Activated CD8-positive, alpha-beta memory T cell treated with anti-CD3 and anti-CD28 coated beads for 24 hours (primary cell): ENCODE measurements at regions not wholly inside any gene's neighbourhood (a gene's known extent, or its start where the extent isn't known, plus 50 kb on each side); places are given as distances from the start of the nearest gene placed in this dataset.

Experiments
- DNase-seq: peaks from one replicate; pipeline ENCODE4 v3.0.0-alpha.2; 2020

DNA sequence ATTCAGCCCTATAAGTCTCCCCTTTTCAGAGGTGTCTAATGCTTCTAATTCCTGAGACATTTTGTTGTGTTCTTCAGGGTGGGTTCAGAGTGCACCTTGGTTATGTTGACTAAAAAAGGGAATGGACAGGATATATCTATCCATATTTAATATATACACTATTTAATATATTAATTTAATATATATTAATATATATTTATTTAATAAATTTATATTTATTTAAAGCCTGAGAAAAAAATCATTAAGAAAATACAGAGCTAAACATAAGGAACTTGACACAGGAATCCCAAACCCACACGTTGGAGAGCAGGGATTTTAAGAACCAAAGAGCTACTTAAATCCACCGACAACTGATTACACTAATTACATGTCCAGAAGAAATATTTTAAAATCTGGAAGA, 674.2 kb upstream of the KIRREL3 start:
- DNase-seq, result no peak

DNA sequence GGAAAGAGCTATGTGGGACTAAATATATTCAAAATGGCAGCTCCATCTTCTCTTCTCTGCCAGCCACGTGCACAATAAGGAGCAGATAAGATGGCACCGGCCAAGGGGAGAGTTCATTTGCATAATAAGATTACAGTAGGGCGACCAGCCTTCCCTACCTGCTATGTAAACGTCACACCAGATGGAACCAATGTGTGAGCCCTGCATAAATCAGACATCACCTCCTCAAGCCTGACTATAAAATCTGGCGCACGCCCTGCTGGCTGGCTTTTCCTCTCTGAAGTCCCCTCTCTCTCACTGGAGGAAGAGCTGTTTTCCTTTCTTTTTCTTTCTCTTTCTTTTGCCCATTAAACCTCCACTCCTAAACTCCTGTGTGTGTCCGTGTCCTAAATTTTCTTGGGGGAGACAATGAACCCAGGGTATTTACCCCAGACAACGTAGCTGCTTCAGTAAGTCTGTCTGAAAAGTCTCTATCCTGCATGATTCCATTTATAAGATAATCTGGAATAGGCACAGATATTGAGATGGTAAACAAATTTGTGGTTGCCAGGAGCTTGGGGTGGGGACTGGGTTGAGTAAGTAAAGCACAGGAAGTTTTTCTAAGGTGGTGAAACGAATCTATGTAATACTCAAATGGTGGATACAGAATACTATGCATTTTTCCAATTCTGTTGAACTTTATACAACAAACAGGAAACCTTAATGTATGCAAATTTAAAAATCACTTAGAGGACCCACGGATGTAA, 670.0 kb upstream of the KIRREL3 start:
- DNase-seq, result no peak

DNA sequence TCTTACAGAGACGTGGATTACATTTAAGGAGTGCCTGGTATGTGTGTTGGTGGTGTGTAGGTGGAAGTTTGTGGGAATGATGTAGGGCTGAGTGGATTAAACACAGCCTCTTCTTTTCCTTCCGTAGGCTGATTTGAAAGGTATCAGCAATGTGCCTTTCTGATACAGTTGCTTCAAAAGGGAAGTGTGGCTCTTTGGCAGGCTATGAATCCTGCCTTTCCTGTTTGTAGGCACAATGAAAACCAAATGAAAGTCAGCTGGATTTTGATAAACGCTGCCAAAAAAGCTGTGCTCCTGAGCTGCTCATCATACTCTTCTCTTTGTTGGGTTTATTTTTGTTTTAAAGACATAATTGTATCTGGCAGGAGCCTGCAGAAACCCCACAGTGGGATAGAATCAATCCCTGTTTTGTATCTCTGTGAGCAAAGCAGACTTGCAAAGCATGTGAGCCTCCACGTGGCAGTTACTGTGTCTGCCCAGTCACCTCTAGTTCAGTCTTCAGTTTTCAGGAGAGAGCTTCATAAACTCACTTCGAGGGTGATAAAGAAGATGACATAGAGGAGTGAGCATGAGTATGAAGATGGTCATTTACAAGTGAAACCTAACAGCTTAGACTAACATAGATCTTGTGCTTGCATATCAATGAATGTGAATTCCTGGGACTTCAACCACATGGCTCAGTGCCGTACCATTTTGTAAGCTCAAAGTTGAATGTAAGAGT, 655.7 kb upstream of the KIRREL3 start:
- no peak for DNase-seq

DNA sequence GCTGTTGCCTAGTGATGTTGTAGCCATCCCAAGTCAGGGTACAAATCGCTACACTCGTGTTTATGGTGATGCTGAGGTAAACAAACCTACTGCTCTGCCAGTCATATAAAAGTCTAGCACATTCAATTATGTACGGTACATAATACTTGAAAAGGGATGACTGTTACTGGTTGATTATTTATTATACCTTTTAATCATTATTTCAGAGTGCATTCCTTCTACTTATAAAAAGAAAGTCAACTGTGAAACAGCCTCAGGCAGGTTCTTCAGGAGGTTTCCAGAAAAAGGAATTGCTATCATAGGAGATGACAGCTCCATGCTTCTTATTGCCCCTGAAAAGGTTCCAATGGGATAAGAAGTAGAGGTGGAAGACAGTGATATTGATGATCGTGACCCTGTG, 652.5 kb upstream of the KIRREL3 start:
- no peak for DNase-seq

DNA sequence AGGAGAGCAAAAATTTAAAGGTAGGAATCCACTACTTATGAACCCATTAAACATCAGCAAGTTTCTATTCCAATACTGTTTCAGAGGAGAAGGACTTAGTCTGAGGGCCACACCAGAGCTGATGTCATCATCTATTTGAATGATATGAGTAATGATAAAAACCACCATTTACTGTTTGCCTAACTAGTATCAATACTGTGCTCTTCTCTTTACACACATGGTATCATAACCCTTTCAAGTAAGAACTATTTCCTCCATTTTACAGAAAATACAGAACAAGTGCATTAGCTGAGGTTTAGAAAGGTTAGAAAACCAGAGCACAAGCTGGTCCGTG, 651.3 kb upstream of the KIRREL3 start:
- no peak for DNase-seq

DNA sequence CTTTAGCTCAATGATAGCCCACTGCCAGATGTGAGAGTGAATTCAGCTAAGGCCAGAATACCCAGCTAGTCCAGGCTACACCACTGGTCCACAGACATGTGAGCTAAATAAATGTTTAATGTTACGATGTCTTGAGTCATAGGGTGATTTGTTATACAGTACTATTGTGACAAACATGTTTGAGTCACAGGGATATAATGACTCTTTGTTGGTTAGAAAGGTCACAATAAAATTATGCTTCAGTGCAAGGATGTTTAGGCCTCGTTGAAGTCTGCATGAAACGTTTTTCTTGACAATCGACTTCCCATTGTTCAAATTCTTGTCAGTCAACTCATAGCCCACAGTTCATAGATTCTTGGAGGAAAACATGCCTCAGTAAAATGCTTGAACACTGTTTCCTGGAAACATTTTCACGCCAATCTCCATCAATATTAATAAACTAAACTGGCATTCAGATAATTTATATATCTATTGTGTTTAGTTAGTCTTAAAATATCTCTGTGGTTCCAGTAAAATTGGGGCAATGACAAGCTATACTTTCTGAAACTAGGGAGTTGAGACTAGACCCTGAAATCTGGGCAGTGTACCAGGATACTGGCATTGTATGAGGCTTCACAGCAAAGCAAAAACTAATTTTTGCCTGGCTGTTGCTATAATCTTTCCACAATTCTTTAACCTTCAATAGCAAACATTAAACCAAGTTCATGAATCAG, 650.8 kb upstream of the KIRREL3 start:
- DNase-seq, result no peak

DNA sequence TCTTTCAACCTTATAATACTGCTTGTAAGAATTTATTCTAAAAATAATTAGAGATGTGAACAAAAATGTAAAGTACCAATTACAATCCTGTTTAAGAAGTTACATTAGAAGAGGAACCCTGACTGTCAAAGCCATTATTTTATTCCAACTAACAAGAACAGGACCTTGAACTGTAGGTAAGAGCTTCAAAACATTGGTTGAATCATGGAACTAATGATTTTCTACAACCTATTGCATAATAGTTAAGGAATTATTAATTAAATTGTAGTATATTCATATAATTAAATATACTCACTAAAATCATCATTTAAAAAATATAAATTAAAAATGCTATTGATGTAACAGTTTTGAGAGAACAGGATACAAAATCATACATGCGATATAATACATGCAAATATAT, 649.4 kb upstream of the KIRREL3 start:
- no peak for DNase-seq

DNA sequence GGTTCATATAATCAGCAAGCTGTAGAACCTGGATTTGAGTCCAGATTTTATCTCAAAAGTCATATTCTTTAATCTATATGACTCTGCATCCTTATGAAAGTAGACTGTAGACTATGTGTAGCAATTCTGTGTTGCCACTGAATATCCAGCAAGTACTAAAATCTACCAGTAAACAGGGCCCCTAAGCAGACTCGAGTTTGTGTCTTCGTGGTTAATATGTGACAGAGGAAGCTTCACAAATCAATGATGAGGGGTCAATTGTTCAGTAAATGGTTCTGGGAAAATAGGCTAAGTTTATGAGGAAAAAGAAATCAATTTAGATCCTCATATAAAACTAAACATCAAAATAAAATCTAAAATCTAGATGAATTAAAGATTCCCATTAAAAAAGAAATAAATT, 648.5 kb upstream of the KIRREL3 start:
- no peak for DNase-seq

DNA sequence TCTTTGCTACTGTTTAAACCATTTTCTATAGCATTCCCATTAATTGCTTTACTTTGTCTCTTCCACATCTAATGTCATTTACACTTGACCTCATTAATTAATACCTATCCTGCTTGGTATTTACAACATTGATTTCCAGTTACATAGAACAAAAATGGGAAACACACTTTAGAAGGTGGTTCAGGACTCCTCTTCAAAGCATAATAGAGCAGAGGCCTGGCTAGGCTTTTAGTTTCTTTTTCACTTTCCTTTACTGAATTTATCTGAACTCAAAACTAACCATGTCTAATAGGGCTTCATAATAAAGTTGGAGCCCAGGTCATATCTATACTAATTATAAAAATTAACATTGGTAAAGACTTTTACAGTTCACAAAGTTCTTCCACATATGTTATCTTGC, 648.0 kb upstream of the KIRREL3 start:
- DNase-seq, result no peak

DNA sequence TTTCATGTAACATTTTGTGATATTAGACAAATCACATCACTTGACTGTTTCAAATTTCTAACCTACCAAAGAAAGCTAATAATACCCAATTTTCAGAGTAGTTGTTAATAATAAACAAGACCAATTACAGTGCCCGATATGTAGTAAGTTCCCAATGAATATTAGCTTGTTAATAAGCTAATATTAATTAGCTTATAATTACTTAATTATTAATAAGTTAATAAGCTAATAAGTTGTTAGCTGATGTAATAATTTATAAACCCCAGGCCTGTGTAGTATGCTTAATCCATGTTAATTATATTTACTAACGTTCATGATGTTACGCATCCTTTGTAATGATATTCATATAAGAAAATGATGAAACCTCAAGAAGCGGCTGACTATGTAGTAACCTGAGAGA, 643.8 kb upstream of the KIRREL3 start:
- DNase-seq, result no peak

DNA sequence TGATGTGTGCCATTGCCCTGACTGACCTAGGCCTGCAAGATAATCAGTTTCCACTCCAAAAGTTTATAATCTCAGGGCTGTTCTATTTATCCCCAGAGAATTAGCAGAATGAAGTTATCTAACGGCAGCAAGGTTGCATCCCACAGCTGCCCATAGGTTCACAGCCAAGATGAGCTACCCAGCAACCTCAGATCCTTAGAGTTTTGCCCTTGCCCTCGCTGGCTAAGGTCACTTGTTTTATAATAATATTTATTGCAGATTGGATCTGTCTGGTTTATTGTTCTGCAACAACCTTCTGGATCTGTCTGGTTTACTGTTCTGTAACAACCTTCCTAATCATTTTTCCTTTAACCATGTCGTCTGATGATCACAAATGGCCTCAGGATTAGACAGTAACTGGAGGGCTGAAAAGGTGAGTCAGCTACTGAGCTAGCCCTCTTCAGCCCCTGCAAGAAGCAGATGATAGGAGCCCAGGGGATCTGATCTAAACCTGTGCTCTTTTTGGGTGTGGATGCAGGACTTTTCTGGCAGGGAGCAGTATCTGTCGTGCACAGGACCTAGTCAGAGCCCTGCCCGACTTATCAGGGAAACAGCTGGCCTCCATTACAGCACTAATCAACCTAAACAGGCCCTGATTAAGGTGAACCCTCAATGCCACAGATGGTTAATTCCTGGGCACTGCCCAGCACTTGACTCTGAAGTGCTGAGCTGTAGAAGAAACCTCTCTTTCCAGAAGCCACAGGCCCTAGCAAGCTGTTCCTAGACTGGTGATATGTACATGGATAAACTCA, 642.9 kb upstream of the KIRREL3 start:
- DNase-seq, result no peak

DNA sequence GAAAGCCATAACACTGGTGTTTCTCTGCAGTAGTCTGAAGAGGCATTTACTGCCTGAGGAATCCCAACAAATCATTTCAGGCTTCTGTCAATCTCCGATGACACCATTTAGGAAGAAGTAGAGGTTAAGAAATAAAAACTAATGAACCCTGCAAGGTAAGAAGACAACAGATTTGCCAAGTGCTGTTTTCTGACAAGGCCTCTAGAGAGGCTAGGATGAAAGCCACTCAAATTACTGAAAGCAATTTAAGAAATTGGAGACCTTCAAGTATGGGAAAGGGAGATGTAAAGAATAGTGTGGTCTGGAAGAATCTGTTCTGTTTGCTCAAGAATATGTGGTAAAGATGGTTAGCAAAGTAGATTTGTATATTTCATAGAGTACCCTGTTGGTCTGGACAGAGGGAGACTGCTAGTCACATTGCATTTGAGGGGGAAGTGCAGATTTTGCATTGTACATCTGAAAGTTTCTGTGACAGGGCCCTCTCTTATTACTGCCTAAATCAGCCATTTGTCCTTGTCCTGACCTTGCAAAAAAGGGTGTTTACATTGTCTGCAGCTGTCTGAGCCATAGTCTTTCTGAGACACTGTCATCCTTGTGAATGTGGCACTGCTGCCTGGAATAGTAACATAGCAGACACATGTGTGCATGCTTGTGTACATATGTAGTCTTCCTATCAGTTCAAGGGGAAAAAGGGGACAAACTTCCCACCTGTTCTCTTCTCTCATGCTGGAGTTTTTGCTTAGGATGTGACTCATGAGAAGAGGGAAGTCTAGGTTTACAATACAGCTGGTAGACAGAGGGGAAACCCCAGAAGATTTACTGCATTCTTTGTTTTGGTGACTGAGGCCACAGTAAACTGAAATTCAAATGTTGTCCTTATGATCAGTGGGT, 640.2 kb upstream of the KIRREL3 start:
- DNase-seq, result no peak

DNA sequence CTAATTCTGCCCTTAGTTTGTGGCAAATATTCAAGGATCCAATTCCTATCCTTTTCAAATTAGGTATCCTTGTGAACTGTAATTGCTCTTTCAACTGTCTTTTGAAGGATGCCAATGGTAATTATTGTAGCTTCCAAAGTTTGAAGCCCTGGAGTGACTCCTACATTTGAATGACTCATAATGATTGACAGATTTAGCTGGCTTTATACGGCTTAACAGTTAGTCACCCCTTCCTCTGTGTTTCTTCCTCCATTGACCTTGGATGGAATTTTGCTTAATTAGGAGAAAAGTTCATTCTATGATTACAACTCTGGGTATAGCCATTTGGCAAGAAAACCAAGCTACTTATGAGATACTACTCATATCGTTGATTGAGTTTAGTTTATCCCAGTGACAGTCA, 639.3 kb upstream of the KIRREL3 start:
- no peak for DNase-seq

DNA sequence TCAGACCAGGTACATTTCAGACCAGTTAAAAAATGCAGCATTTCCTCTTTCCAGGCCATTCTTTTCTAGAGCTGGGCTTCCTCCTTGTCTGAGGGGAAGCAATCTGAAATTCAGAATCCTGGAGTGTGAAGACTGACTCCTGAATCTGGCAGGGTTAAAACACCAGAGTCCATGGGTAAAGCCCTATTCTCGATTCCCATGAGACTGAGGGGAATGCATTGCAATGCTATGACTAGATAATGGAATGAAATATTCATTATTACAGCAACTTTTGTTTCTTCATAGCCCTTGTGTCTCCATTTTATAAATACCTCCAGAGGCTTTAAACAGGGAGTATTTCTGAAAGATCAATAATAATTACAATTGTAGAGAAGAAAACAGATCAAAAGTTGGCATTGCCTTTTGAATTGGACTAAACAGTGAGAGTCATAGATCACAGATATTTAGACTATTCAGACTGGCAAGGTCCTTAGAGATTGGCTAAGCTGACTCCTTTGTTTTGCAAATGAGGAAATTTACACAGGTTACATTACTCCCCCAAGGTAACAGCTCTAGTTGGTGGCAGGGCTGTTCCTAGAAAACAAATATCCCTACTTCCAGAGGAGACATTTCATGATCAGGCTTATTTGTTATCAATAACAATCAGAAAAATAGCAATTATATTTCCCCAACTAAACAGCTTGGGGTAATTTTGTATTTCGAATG, 632.6 kb upstream of the KIRREL3 start:
- DNase-seq, result no peak

DNA sequence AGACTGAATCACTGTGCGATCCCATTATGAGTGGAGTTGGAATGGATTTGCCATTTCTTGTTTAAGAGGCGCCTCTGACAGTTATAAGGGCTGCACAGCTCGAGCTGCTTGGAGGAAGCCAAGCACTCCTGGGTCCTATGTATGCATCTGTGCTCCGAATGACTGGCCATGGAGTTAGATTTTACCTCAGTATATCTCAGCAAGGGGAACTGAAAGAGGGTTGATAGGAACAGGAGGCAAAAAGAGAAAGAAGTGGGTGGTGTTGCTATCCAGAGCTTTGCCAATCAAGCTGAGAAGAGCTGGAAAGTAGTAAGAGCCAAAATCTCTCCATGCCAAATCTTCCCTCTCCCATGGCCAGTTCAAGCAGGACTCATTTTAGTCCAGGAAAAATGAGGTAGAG, 632.0 kb upstream of the KIRREL3 start:
- DNase-seq, result no peak

DNA sequence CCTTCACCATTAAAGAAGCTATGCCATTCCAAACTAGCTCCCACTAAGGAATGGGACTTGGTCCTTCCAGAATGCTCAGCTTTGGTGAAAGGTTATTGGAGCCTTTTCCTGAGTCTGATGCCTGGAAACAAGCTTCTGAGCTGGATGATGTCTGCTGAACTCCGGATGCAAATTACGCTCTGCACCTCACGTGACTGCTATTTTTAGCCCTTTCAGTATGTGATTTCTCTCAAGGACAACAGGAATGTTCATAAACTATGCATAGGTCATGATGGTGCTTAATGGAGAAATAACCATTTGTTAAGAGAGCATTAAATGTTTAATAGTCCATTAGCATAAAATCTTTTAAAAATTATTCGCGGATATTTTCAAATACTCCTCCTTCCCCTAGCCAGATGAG, 631.4 kb upstream of the KIRREL3 start:
- no peak for DNase-seq

DNA sequence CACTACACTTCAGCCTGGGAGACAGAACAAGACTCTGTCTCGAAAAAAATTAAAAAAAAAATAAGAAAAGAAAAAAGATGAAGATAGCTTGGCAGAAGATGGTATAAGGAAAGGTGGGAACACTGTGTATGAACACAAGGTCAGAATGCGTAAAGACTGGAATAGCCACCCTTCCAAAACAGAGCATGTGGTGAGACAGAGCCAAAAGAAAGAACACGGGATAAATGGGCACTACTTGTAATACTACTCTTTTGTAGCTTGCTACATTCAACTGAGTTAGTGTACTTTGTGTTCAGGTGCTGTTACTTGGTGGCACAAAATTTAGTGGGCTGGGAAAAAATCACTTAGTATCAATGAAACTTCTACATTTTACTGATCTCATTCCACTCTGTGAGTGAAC, 628.6 kb upstream of the KIRREL3 start:
- no peak for DNase-seq

DNA sequence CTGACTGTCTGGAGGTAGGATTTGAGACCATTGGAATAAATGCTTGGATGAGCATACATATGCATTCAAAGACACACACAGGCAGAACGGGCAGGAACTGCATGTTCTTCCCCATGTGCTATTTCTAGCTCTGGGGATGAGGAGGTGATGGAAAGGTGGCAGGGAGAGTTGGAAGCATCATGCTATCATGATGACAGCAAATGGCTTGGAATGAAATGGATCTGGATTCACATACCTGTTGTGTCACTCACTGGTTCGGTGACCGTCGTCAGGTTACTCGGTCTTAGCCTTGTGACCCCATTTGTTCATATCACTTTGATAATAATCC, 627.9 kb upstream of the KIRREL3 start:
- DNase-seq, result no peak

DNA sequence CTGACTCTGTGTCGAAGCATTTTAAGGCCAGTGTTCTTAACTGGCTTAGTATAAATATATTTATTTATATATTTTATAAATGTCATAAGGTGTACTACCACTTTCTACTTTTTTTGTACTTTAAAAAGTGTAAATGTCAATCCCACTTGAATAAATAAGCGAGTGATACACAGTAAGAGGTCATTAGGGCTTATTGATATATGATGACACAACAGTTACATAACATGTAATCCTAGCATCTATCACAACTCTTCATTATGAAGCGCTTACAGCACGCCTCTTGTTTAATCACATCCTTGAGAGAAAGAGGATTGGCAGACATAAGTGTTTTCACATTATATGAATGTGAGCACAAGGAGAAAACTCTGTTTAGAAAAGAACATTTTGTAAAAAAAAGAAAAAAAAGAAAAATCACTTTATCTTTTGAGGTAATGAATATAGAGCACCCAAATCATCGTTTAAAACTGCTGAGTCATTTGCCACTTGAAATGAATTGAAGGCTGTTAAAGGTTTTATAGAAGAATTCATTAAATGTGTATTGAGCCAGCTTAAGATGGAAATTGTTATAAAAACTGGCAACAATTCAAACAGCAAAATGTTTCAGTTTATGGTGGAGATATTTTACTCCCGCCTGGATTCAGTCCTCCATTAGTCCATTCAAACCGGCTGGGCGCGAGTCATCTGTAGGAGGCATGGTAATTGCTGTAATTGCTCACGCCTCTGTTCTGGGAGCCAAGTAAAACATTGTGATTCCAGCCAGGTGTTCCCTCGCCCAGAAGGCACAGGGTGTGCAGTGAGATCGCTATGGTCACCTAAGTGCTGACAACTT, 627.3 kb upstream of the KIRREL3 start:
- no peak for DNase-seq

DNA sequence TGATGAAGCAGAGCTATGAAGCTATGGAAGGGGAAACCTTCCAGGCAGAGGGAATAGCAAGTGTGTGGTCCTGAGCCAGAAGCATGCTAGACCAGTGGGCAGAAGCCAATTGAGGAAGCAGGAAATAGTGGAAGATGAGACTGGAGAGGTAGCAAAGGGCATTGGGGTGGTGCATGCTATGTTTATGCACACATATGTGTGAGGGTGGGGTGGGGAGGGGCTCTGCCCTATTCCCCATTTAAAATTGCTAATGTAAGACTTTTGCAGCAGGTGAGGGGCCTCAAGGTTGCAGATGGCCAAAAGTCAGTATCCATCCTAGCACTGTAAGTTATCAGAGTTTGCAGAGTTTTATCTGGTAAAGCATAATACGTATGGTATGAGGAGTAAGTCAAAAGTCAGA, 626.6 kb upstream of the KIRREL3 start:
- no peak for DNase-seq

DNA sequence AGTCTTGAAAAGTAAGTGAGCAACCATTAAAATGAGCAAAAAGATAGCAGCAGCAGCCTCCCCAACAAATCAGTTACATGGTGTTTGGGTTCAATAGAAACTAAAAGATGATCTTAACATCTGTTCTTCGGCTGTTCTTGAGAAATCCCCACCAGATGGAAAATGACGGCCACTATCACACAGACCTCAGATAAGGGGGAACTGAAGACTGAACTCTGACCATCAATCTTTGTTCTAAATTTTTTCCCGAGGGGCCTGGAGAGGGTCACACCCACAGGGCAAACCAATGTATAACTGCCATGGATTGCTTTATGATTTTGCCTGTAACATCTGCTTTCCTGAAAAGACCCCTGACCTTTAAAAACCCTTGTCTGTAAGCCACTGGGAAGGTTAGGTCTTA, 624.8 kb upstream of the KIRREL3 start:
- DNase-seq, result no peak
